Natural killer cell (primary cell): ENCODE measurements at regions not wholly inside any gene's neighbourhood (a gene's known extent, or its start where the extent isn't known, plus 50 kb on each side); places are given as distances from the start of the nearest gene placed in this dataset.

Experiments used
- ATAC-seq, 3 donors: fragments of 150-1000 bp in 2 of 3; fragments of 200-7000 bp in 1 of 3; cut with Tn5 transposase; 1 replicate in 1 of 3; 2 replicates in 2 of 3; pipeline ENCODE4 v1.10.0; 2021; ENCODE audit warnings: mild to moderate bottlenecking in 2 of 3, moderate library complexity in 2 of 3
- DNase-seq, 2 donors: peaks; one replicate each; pipeline versions ENCODE4 v3.0.0 to v3.0.0-alpha.2; 2013 to 2021; ENCODE audit warnings: mixed read lengths in 1 of 2
- H3K27ac ChIP-seq: one replicate; pipeline ENCODE4 v1.5.1; 2013; ENCODE audit warnings: mild to moderate bottlenecking, low read length
- H3K27me3 ChIP-seq: one replicate; pipeline ENCODE4 v1.6.1; 2013; ENCODE audit warnings: low read length; ENCODE audit not compliant: control insufficient read depth, insufficient read depth
- H3K36me3 ChIP-seq: one replicate; pipeline ENCODE4 v1.6.1; 2013; ENCODE audit warnings: low read length; ENCODE audit not compliant: control insufficient read depth, insufficient read depth
- H3K4me1 ChIP-seq: one replicate; pipeline ENCODE4 v1.6.1; 2013; ENCODE audit warnings: low read length; ENCODE audit not compliant: control insufficient read depth, insufficient read depth
- H3K4me3 ChIP-seq: one replicate; pipeline ENCODE4 v1.5.1; 2013; ENCODE audit warnings: low read length
- H3K9me3 ChIP-seq: one replicate; pipeline ENCODE4 v1.6.1; 2013; ENCODE audit warnings: low read length; ENCODE audit not compliant: control insufficient read depth, insufficient read depth
- H3K27ac Mint-ChIP-seq, 2 donors: one replicate each; pipeline ENCODE4 v1.8.0; 2022; ENCODE audit warnings: mild to moderate bottlenecking in 2 of 2, mixed read lengths in 2 of 2, moderate library complexity in 1 of 2
- H3K27me3 Mint-ChIP-seq, 2 donors: one replicate each; pipeline ENCODE4 v1.8.0; 2022; ENCODE audit warnings: low read depth in 2 of 2, mixed read lengths in 2 of 2
- H3K36me3 Mint-ChIP-seq: one replicate; pipeline ENCODE4 v1.8.0; 2022; ENCODE audit warnings: mixed read lengths
- H3K4me1 Mint-ChIP-seq, 2 donors: one replicate each; pipeline ENCODE4 v1.8.0; 2022; ENCODE audit warnings: mixed read lengths in 2 of 2
- H3K4me3 Mint-ChIP-seq: one replicate; pipeline ENCODE4 v1.8.0; 2022; ENCODE audit warnings: mild to moderate bottlenecking, moderate library complexity, mixed read lengths
- H3K9me3 Mint-ChIP-seq, 2 donors: one replicate each; pipeline ENCODE4 v1.8.0; 2022; ENCODE audit warnings: mixed read lengths in 2 of 2
- CTCF ChIP-seq: fragments of 200-600 bp; IDR thresholded peaks from one replicate; pipeline ENCODE4 v1.8.0; 2022; ENCODE audit warnings: antibody characterized with exemption
- WGBS: methylation state at CpG from one replicate; pipeline ENCODE4 v1.1.7; 2013; ENCODE audit warnings: missing lambda C conversion rate; ENCODE audit not compliant: insufficient coverage; 5-methylcytosine and 5-hydroxymethylcytosine counted together
- intact Hi-C: fragments of 100-400 bp; cut with micrococcal nuclease; formaldehyde crosslinking; loops from one replicate; pipeline ENCODE4 v1.14.2; 2022

GRCh38 chr9:22288661-22289060, 158.0 kb upstream of the DMRTA1 start:
- no peaks in the 10 kb centered on the region for H3K4me1 Mint-ChIP-seq
- DNase-seq (no peak), ATAC-seq (no peak)
- Histone ChIP-seq H3K4me1 (no peaks in the 10 kb centered on the region), H3K27me3 (no peaks in the 10 kb centered on the region), H3K27ac (no peak overlapping the region), H3K36me3 (no peaks in the 10 kb centered on the region), H3K4me3 (no peak overlapping the region), H3K9me3 (no peaks in the 10 kb centered on the region)
- H3K27me3 Mint-ChIP-seq, result no peaks in the 10 kb centered on the region
- intact Hi-C loops, result no loop called here
- H3K9me3 Mint-ChIP-seq, result peaks cover 0 to 4% of the 10 kb centered on the region in 2 donors
- no peak for TF ChIP-seq CTCF
- no peak overlapping the region for H3K27ac Mint-ChIP-seq
- H3K4me3 Mint-ChIP-seq, result no peak overlapping the region
- 83% methylated on average over 1 of the region's 1 CpG for WGBS
- no peaks in the 10 kb centered on the region for H3K36me3 Mint-ChIP-seq

GRCh38 chr9:22307013-22307711, 139.5 kb upstream of the DMRTA1 start:
- ATAC-seq (no peak), DNase-seq (peak in 1 of 2 donors; percentile 3)
- Mint-ChIP-seq H3K9me3 (peaks cover 3 to 4% of the 10 kb centered on the region in 2 donors), H3K4me3 (no peak overlapping the region), H3K4me1 (no peaks in the 10 kb centered on the region), H3K36me3 (no peaks in the 10 kb centered on the region), H3K27ac (no peak overlapping the region), H3K27me3 (no peaks in the 10 kb centered on the region)
- intact Hi-C loops, result no loop called here
- H3K4me1 ChIP-seq, result no peaks in the 10 kb centered on the region
- no peak for TF ChIP-seq CTCF
- H3K27me3 ChIP-seq, result no peaks in the 10 kb centered on the region
- WGBS, result 40% methylated on average over 1 of the region's 2 CpGs
- H3K27ac ChIP-seq, result no peak overlapping the region
- H3K9me3 ChIP-seq, result no peaks in the 10 kb centered on the region
- H3K36me3 ChIP-seq, result no peaks in the 10 kb centered on the region
- H3K4me3 ChIP-seq, result no peak overlapping the region

GRCh38 chr9:22308177-22308576, 138.4 kb upstream of the DMRTA1 start:
- Mint-ChIP-seq H3K4me3 (no peak overlapping the region), H3K9me3 (peaks cover 3 to 4% of the 10 kb centered on the region in 2 donors), H3K27ac (no peak overlapping the region), H3K4me1 (no peaks in the 10 kb centered on the region), H3K36me3 (no peaks in the 10 kb centered on the region), H3K27me3 (no peaks in the 10 kb centered on the region)
- Histone ChIP-seq H3K36me3 (no peaks in the 10 kb centered on the region), H3K27me3 (no peaks in the 10 kb centered on the region), H3K9me3 (no peaks in the 10 kb centered on the region), H3K4me3 (no peak overlapping the region), H3K4me1 (no peaks in the 10 kb centered on the region), H3K27ac (no peak overlapping the region)
- intact Hi-C loops, result no loop called here
- TF ChIP-seq CTCF, result no peak
- ATAC-seq (no peak), DNase-seq (no peak)

GRCh38 chr9:22316645-22317044, 130.0 kb upstream of the DMRTA1 start:
- WGBS, result 95% methylated on average over 1 of the region's 1 CpG
- Mint-ChIP-seq H3K27ac (no peak overlapping the region), H3K4me1 (no peaks in the 10 kb centered on the region), H3K36me3 (peaks cover 9% of the 10 kb centered on the region), H3K4me3 (no peak overlapping the region), H3K27me3 (no peaks in the 10 kb centered on the region), H3K9me3 (peaks cover 0 to 15% of the 10 kb centered on the region in 2 donors)
- Histone ChIP-seq H3K4me1 (no peaks in the 10 kb centered on the region), H3K27me3 (no peaks in the 10 kb centered on the region), H3K9me3 (peaks cover 10% of the 10 kb centered on the region), H3K36me3 (no peaks in the 10 kb centered on the region), H3K27ac (no peak overlapping the region), H3K4me3 (no peak overlapping the region)
- intact Hi-C loops, result no loop called here
- no peak for DNase-seq
- no peak for ATAC-seq
- no peak for TF ChIP-seq CTCF
